BJ (cell line): ENCODE measurements at regions not wholly inside any gene's neighbourhood (a gene's known extent, or its start where the extent isn't known, plus 50 kb on each side); places are given as distances from the start of the nearest gene placed in this dataset.

Experiments
- CTCF ChIA-PET: fragments of 350-600 bp; formaldehyde crosslinking; extraction: SDS; loops from one replicate; lab custom pipeline; 2021; ENCODE audit warnings: antibody characterized with exemption, inconsistent platforms; lab: Yijun Ruan, JAX
- POLR2A ChIA-PET: fragments of 300-600 bp; sonication (Branson Sonifier 250); formaldehyde crosslinking; extraction: SDS; loops from one replicate; lab custom pipeline; 2021; ENCODE audit warnings: antibody characterized with exemption; lab: Charles Lee
- DNase-seq: peaks from one replicate; pipeline ENCODE4 v3.0.0-alpha.2; 2011; ENCODE audit warnings: low read depth
- H3K27me3 ChIP-seq: 2 replicates; pipeline ENCODE4 v1.6.0; 2011; ENCODE audit warnings: low read length; ENCODE audit not compliant: control insufficient read depth, insufficient read depth
- H3K36me3 ChIP-seq: 2 replicates; pipeline ENCODE4 v1.5.1; 2011; ENCODE audit warnings: low read length; ENCODE audit not compliant: control insufficient read depth, insufficient read depth
- H3K4me3 ChIP-seq: 2 replicates; pipeline ENCODE4 v1.5.1; 2011; ENCODE audit warnings: low read depth, mild to moderate bottlenecking, control low read depth, low read length
- TF ChIP-seq, protein P1 (sequence below): IDR thresholded peaks from 2 replicates; pipeline ENCODE4 v1.5.1; 2011; ENCODE audit warnings: low read depth, mild to moderate bottlenecking, control low read depth, inconsistent platforms, low read length, moderate library complexity; ENCODE audit not compliant: insufficient read depth

- Histone ChIP-seq H3K4me3 (no peak overlapping the region), H3K27me3 (no peaks in the 10 kb centered on the region), H3K36me3 (no peaks in the 10 kb centered on the region)
- DNase-seq = no peak
- TF ChIP-seq, protein P1, sequence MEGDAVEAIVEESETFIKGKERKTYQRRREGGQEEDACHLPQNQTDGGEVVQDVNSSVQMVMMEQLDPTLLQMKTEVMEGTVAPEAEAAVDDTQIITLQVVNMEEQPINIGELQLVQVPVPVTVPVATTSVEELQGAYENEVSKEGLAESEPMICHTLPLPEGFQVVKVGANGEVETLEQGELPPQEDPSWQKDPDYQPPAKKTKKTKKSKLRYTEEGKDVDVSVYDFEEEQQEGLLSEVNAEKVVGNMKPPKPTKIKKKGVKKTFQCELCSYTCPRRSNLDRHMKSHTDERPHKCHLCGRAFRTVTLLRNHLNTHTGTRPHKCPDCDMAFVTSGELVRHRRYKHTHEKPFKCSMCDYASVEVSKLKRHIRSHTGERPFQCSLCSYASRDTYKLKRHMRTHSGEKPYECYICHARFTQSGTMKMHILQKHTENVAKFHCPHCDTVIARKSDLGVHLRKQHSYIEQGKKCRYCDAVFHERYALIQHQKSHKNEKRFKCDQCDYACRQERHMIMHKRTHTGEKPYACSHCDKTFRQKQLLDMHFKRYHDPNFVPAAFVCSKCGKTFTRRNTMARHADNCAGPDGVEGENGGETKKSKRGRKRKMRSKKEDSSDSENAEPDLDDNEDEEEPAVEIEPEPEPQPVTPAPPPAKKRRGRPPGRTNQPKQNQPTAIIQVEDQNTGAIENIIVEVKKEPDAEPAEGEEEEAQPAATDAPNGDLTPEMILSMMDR = no peak
- POLR2A ChIA-PET = no interaction called here
- CTCF ChIA-PET = interaction anchor here (1.1 to 1.5 kb wide), 2 partner anchors 14 to 45 kb away, joined by 4 read pairs; no protein-coding TSS in a partner anchor
Observed at GRCh38 chr9:129237164-129237611, 59.1 kb upstream of the IER5L start.

DNA sequence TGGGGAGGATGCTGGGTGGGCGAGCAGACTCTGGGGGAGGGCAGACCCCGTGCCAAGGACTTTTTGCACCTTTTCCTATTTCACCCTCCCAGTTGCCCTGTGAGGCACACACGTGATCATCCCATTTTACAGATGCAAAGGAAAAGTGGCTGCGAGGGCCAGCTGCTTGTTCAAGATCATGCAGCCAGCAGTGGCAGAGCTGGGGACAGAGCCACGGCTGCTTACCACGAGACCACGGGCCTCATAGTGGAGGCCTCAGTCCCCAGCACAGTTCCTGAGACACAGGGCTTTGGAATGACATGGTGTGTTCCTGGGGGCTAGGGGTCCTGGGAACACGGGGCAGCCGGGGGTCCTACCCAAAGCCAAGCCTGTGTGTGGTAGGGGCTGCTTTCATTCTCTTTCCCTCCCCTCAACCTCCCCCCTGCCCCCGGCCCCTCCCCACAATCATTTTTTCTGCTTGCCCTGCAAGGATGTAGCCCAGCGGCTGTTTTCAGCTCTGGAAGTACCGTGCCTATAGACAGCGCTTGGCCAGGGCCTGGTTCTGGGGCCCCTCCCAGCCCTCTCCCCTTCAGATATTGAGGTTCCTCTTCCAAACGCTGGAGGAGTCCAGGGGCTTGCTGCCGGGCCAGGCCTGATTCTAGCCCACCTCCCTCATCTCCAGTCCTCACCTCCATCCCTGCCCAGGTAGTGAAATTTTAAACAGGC is 58.5 kb upstream of the IER5L start:
- TF ChIP-seq, protein P1 = no peak
- Histone ChIP-seq H3K36me3 (no peaks in the 10 kb centered on the region), H3K4me3 (no peak overlapping the region), H3K27me3 (no peaks in the 10 kb centered on the region)
- DNase-seq = no peak
- CTCF ChIA-PET = interaction anchor here (1.1 kb wide), 1 partner anchor 44 kb away, joined by 4 read pairs; no protein-coding TSS in a partner anchor
- POLR2A ChIA-PET = no interaction called here

GRCh38 chr9:129235931-129236331 is 57.9 kb upstream of the IER5L start:
- Histone ChIP-seq H3K27me3 (no peaks in the 10 kb centered on the region), H3K36me3 (no peaks in the 10 kb centered on the region), H3K4me3 (no peak overlapping the region)
- DNase-seq = no peak
- TF ChIP-seq, protein P1 = no peak
- ChIA-PET CTCF (no interaction called here), POLR2A (no interaction called here)

DNA sequence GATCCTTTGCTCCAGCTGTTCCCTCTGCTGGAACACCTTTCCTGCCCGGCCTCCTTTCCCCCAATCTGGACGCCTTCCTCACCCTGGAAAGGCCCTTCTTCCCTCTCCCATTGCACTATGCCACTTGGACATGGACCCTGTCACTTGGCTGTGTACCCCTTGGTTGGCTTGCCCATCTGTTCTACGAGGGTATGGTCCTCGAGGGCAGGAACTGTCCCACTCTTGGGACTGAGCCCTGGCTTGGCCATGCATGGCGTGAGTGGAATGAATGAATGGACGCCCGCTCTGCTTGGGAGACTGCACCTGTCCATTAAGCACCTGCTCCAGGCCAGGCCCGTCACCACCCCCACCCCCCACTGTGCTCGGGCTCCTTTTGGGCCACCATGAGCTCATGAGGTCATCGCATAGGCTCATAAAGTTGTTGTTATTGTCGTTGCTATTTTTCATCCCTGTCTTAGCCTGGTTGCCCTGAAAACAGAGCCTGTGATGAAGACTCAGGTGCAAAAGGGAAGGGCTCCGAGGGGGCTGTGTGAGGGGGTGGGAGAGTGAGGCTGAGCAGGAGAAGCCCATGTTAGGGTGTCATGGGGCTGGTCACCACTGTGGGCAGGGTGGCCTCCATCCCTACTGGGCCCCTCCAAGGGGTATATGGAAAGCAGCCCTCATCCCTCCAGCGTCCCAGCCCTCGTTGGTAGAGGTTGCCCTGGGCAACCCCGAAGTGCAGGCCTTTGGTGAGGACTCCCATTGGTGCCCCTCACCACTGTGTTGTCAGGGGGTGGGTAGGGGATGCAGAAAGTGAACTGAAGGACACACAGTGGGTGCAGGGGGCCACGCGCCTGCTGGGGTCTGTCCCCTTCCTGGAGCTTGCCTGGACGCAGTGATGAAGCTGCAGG is 57.2 kb upstream of the IER5L start:
- Histone ChIP-seq H3K36me3 (no peaks in the 10 kb centered on the region), H3K4me3 (no peak overlapping the region), H3K27me3 (no peaks in the 10 kb centered on the region)
- TF ChIP-seq, protein P1 = no peak
- POLR2A ChIA-PET = no interaction called here
- CTCF ChIA-PET = no interaction called here
- DNase-seq = no peak

DNA sequence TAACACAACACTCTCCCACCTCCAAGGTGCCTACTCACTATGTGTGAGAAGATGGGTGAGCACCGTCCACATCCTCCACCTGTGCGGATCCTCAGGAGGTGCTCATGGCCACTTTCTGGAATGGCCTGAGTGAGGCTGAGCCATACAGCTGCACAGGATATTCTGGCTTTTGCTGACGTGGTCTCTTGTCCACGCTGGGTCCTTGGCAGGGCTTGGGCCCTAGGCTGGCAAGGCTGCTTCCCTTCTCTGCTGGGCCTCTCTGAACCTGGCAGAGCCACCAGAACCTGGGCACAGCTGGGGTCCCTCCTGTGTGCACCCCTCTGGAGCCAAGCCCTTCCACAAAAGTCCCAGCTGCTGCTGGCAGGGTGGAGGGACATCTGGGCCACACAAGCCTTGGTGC is 56.4 kb upstream of the IER5L start:
- TF ChIP-seq, protein P1 = no peak
- POLR2A ChIA-PET = no interaction called here
- Histone ChIP-seq H3K27me3 (no peaks in the 10 kb centered on the region), H3K4me3 (no peak overlapping the region), H3K36me3 (no peaks in the 10 kb centered on the region)
- no peak for DNase-seq
- CTCF ChIA-PET = no interaction called here
